ENCODE measurements at regions not wholly inside any gene's neighbourhood (a gene's known extent, or its start where the extent isn't known, plus 50 kb on each side); places are given as distances from the start of the nearest gene placed in this dataset.
"Not testable (repeated sequence)": the region's sequence is repeated elsewhere in the genome, so short reads cannot be mapped to it uniquely, and the experiment has no call there.

DNA sequence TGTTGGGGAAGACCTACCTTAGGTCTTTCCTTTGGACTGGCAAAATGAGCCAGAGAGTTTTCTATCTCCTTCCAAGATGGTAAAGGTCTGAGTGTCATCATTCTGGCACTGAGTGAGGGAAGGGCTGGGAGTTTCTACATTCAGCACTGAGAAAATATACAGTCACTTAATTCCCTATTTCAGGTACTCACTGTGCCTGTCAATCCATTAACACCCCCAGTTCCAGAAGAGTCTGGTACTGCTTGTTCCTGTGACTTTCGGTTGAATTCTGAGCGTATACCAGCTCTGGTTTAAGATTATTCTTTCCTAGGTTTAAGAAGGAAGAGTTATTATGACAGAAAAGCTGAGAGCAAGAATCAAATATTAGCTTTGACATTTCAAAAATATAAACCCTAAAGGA is 68.4 kb downstream of the MTX3 start:
- DNase-seq (ENCODE audit: low read depth in 1 of 2, low spot score in 1 of 2) (no peak), FAIRE-seq (no peak), ATAC-seq (no peak)
- no peak overlapping the region for H3K4me2 ChIP-seq
- CTCF ChIA-PET, result interaction anchor here (0.8 kb wide), 1 partner anchor 161 kb away, joined by 3 read pairs; no protein-coding TSS in a partner anchor
- WGBS (ENCODE audit: missing lambda C conversion rate), result 25% methylated on average over 2 of the region's 2 CpGs
- no peak overlapping the region for H3K4me3 ChIP-seq
- no peak overlapping the region for H3K27ac ChIP-seq
- no peaks in the 10 kb centered on the region for H3K9me3 ChIP-seq
- H3K4me1 ChIP-seq, result no peaks in the 10 kb centered on the region
- POLR2A ChIA-PET, result no interaction called here
- TF ChIP-seq CEBPB (IDR thresholded peaks at IDR 0.05), result no peak
- no peak for TF ChIP-seq HOXB13 (CRISPR knock-in tag; IDR thresholded peaks at IDR 0.05; ENCODE audit: low read depth)

DNA sequence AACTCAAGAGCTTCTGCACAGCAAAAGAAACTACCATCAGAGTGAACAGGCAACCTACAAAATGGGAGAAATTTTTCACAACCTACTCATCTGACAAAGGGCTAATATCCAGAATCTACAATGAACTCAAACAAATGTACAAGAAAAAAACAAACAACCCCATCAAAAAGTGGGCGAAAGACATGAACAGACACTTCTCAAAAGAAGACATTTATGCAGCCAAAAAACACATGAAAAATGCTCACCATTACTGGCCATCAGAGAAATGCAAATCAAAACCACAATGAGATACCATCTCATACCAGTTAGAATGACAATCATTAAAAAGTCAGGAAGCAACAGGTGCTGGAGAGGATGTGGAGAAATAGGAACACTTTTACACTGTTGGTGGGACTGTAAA is 83.6 kb downstream of the MTX3 start:
- ATAC-seq; FAIRE-seq; POLR2A ChIA-PET; H3K4me3 ChIP-seq; DNase-seq (ENCODE audit: low read depth in 1 of 2, low spot score in 1 of 2); H3K4me1 ChIP-seq; H3K4me2 ChIP-seq; H3K27ac ChIP-seq; CTCF ChIA-PET; H3K9me3 ChIP-seq: not testable (repeated sequence)
- 35% methylated on average over 1 of the region's 1 CpG for WGBS (ENCODE audit: missing lambda C conversion rate)

DNA sequence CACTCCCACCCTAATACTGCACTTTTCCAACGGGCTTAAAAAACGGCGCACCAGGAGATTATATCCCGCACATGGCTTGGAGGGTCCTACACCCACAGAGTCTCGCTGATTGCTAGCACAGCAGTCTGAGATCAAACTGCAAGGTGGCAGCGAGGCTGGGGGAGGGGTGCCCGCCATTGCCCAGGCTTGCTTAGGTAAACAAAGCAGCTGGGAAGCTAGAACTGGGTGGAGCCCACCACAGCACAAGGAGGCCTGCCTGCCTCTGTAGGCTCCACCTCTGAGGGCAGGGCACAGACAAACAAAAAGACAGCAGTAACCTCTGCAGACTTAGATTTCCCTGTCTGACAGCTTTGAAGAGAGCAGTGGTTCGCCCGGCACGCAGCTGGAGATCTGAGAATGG is 88.5 kb downstream of the MTX3 start:
- H3K4me2 ChIP-seq; H3K4me1 ChIP-seq; CTCF ChIA-PET; H3K9me3 ChIP-seq; DNase-seq (ENCODE audit: low read depth in 1 of 2, low spot score in 1 of 2); H3K27ac ChIP-seq; H3K4me3 ChIP-seq; ATAC-seq; POLR2A ChIA-PET; FAIRE-seq: not testable (repeated sequence)
- 44% methylated on average over 8 of the region's 10 CpGs for WGBS (ENCODE audit: missing lambda C conversion rate)

DNA sequence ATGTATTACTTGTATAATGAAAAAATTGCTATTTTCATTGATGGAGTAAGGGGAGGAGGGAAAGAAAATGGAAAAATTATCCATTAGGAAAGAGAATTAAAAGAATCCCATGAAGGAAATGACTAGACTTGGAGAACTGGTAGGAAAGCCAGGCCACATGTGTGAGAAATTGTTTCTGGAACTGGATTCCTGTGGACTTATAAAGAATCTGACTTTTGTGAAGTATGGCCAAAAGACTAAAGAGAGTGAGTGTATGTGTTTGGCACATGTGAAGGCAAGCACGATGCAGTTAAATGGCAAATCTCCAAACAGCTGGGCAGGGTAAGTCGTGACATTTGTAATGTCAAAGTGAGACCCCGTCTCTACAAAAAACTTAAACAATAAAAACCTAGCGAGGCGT is 89.4 kb downstream of the MTX3 start:
- ChIA-PET CTCF (no interaction called here), POLR2A (no interaction called here)
- FAIRE-seq (no peak), ATAC-seq (no peak), DNase-seq (ENCODE audit: low read depth in 1 of 2, low spot score in 1 of 2) (no peak)
- H3K27ac ChIP-seq, result no peak overlapping the region
- no peak for TF ChIP-seq ZC3H11A (IDR thresholded peaks at IDR 0.05)
- TF ChIP-seq EHF (CRISPR knock-in tag; IDR thresholded peaks at IDR 0.05), result no peak
- TF ChIP-seq FOXS1 (CRISPR knock-in tag; IDR thresholded peaks at IDR 0.05), result no peak
- no peak for TF ChIP-seq PHF8 (IDR thresholded peaks at IDR 0.05; ENCODE audit: borderline replicate concordance, low read depth)
- no peak for TF ChIP-seq SREBF2 (IDR thresholded peaks at IDR 0.05)
- TF ChIP-seq POLR2AphosphoS2 (conservative IDR thresholded peaks at IDR 0.05; ENCODE audit: low read length), result no peak
- no peak for TF ChIP-seq BHLHE40 (IDR thresholded peaks at IDR 0.05; ENCODE audit: low read depth, low read length)
- TF ChIP-seq, protein P1, sequence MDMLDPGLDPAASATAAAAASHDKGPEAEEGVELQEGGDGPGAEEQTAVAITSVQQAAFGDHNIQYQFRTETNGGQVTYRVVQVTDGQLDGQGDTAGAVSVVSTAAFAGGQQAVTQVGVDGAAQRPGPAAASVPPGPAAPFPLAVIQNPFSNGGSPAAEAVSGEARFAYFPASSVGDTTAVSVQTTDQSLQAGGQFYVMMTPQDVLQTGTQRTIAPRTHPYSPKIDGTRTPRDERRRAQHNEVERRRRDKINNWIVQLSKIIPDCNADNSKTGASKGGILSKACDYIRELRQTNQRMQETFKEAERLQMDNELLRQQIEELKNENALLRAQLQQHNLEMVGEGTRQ (IDR thresholded peaks at IDR 0.05), result no peak
- no peak for TF ChIP-seq EHMT2 (IDR thresholded peaks at IDR 0.05; ENCODE audit: low read depth)
- TF ChIP-seq JUNB (IDR thresholded peaks at IDR 0.05), result no peak
- TF ChIP-seq RAD21 (conservative IDR thresholded peaks at IDR 0.05 in 1 of 2, IDR thresholded peaks at IDR 0.05 in 1 of 2), result no peak
- TF ChIP-seq HDAC2 (IDR thresholded peaks at IDR 0.05), result no peak
- TF ChIP-seq CEBPB (IDR thresholded peaks at IDR 0.05), result no peak
- TF ChIP-seq SMC3 (IDR thresholded peaks at IDR 0.05), result no peak
- TF ChIP-seq, protein P2, sequence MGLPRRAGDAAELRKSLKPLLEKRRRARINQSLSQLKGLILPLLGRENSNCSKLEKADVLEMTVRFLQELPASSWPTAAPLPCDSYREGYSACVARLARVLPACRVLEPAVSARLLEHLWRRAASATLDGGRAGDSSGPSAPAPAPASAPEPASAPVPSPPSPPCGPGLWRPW (IDR thresholded peaks at IDR 0.05), result no peak
- no peak for TF ChIP-seq NR3C1 (IDR thresholded peaks at IDR 0.05)
- TF ChIP-seq, protein P3, sequence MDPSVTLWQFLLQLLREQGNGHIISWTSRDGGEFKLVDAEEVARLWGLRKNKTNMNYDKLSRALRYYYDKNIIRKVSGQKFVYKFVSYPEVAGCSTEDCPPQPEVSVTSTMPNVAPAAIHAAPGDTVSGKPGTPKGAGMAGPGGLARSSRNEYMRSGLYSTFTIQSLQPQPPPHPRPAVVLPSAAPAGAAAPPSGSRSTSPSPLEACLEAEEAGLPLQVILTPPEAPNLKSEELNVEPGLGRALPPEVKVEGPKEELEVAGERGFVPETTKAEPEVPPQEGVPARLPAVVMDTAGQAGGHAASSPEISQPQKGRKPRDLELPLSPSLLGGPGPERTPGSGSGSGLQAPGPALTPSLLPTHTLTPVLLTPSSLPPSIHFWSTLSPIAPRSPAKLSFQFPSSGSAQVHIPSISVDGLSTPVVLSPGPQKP (IDR thresholded peaks at IDR 0.05; ENCODE audit: low read depth, low read length), result no peak
- TF ChIP-seq, protein P4, sequence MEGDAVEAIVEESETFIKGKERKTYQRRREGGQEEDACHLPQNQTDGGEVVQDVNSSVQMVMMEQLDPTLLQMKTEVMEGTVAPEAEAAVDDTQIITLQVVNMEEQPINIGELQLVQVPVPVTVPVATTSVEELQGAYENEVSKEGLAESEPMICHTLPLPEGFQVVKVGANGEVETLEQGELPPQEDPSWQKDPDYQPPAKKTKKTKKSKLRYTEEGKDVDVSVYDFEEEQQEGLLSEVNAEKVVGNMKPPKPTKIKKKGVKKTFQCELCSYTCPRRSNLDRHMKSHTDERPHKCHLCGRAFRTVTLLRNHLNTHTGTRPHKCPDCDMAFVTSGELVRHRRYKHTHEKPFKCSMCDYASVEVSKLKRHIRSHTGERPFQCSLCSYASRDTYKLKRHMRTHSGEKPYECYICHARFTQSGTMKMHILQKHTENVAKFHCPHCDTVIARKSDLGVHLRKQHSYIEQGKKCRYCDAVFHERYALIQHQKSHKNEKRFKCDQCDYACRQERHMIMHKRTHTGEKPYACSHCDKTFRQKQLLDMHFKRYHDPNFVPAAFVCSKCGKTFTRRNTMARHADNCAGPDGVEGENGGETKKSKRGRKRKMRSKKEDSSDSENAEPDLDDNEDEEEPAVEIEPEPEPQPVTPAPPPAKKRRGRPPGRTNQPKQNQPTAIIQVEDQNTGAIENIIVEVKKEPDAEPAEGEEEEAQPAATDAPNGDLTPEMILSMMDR (IDR thresholded peaks at IDR 0.05), result no peak
- no peak for TF ChIP-seq NPAS2 (CRISPR knock-in tag; IDR thresholded peaks at IDR 0.05; ENCODE audit: borderline replicate concordance)
- no peak for TF ChIP-seq NFE2L2 (conservative IDR thresholded peaks at IDR 0.05; ENCODE audit: low read length)
- 51% methylated on average over 5 of the region's 5 CpGs for WGBS (ENCODE audit: missing lambda C conversion rate)
- H3K9me3 ChIP-seq, result 0 out of 3 replicates have a peak, but pooled peaks cover 2% of the 10 kb centered on the region
- no peaks in the 10 kb centered on the region for H3K4me1 ChIP-seq
- no peak overlapping the region for H3K4me2 ChIP-seq
- no peak overlapping the region for H3K4me3 ChIP-seq

All from A549 (cell line).